Activated effector memory CD4-positive, alpha-beta T cell treated with anti-CD3 and anti-CD28 coated beads, Interleukin-2, amount 50 U/mL, for 16 hours (primary cell): ENCODE measurements at regions not wholly inside any gene's neighbourhood (a gene's known extent, or its start where the extent isn't known, plus 50 kb on each side); places are given as distances from the start of the nearest gene placed in this dataset.

ENCODE experiments used
- DNase-seq: peaks from one replicate; pipeline ENCODE4 v3.0.0-alpha.2; 2020

DNA sequence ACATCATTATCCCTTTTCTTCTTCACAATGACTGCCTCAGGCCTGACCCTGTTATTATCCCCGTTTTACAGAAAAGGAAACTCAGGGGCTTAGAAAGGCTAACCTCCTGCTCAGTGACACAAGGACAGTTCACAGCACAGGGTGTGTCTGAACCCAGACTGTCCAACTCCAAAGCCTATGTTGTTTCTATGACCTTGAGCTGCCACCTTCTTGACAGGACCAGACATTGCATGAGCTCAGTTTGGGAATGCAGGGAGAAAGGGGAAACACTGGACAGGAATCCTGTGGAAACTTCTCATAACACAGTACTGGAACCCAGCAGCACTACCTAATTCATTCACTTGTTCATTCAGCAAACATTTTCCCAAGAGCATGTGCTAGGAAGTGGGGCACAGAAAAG is 472.8 kb downstream of the CDK5RAP2 start:
- no peak for DNase-seq

DNA sequence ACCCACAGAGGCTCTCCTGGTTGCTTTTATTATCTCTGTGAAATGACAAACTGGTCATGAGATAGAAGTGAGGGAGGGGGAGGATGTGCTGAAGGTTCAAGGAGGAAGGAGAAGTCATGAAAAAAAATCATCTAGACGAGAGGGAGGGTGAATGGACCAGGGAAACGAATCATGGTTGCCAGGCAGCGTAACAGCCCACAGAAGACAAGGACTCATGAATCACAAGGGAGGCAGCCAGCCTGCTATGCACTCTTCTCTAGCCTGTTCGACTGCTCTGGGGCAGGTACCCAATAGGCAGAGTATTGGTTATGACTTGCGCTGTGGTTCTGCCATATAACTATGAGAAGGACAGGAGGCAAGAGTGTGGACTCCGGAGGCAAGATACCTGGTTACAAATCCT is 475.2 kb downstream of the CDK5RAP2 start:
- no peak for DNase-seq

DNA sequence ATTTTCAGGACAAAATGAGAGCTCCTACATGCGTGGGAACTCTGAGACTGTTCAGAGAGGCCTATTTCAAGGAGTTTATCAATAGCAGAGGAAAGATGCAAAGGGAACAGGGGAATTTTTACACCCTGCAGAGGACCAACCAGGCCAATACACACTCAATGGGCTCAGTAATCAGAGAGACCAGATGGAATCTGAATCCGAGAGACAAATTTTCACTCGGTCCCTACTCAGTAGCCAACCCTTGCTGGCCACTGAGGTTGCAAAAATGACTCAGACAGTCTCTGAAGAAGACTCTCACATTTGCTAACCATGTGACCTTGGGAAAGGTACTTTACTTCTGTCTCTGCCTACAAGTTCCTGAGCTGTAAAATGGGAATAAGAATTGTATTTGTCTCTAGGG is 479.4 kb downstream of the CDK5RAP2 start:
- no peak for DNase-seq

DNA sequence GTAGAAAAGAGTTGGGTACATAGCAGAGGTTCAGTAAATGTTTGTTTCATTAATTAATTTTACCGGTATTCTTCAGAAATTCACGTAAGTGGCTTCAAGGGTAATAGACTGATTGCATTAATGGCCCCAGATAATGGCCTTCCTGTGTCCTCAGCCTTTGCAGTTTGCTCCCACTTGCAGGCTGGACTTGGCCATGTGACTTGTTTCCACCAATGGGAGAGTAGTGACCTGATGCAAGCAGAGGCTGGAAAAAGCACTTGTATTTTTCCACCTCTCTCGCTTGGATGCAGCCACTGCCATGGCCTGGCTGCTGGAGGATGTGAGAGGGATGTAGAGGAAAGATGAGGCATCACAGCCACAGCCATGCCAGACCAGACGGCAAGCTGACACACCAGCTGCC is 480.9 kb downstream of the CDK5RAP2 start:
- DNase-seq = no peak

DNA sequence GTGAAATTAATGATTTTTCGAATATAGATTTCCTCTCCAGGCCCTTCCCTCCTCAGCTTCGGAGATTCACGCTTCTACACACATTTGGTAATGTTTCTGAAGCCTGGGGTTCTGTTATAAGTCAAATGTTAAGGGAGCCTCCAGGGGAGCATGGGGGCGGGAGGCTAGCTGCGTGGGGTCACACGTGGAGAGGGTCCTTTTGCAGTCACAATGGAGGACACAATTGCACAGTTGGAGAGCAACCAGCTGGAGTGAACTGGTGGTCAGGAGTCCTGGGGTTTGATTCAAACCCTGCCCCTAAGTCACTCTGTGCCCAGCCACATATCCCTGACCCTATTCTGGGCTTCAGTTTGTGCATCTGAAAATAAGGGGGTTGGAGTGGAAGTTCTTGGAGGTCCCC is 481.4 kb downstream of the CDK5RAP2 start:
- no peak for DNase-seq

DNA sequence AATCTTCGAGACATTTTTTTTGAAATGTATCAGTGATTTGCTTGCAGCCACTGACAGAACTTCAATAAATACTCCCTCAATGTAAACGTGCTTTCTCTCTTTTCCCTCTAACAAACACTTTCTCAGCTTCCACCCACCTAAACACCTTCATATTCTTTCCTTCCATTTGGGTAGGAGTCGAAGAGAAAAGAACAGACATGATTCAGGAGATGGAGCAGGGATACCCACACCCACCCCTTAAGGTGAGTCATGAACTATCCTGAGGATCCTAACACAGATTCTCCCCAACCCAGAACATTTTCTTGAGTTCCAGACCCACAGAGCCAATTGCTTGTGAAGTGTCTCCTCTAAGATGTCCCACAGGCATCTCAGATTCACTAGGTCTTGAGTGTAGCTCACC is 488.8 kb downstream of the CDK5RAP2 start:
- no peak for DNase-seq

DNA sequence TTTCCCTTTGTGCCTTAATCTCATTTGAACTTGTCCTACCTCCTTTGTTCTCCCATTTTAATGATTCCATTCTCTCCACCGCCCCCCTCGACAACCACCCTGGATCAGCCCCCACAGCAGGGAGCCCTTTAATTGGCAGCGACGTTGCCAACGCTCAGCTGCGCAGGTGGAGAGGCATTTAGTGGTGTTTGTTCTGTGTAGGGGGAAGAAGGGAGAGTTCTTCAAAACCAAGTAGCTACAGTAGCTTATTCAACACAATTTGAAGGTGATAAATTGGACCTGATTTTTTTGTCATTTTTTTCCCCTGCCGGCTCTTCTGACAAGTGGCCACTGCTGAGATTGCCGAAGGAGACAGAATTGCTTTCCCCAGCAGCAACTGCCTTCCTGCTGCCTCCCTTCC is 499.1 kb downstream of the CDK5RAP2 start:
- no peak for DNase-seq

DNA sequence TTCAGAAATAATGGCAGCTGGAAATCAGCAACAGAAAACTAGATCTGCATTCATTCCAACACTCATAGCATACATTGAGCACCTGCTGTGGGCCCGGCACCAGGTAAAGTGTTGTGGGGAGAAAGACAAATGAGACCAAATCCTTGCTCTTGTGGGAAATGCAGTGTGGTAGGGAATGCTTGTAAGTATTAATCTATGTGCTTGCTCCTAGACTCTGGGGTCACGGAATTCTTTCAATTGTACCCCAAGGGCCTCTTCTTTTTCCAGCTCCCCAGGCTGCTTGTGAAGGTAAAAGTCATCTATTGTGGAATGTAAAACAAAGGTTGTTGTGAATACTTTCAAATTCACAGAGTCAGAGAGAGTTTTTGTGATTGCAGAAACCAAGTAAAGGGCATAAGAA is 501.9 kb downstream of the CDK5RAP2 start:
- DNase-seq = no peak

DNA sequence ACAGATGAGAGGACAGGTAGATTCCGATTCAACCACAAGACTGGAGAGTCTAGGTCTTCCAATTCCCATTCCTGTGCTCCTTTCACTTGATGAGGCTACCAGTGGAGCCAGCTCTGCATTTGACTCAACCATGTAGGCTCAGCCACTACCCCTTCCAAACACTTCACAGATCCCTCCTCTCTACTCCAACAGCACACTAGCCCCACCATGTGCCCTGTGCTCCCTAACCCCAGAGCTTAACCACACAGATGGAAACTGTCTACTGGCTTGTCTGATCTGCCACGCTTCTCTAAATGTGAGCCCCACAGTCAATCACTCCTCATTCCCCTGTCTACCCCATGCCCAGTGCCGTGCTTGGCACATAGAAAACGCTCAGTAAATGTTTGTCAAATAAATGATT is 508.2 kb downstream of the CDK5RAP2 start:
- no peak for DNase-seq

DNA sequence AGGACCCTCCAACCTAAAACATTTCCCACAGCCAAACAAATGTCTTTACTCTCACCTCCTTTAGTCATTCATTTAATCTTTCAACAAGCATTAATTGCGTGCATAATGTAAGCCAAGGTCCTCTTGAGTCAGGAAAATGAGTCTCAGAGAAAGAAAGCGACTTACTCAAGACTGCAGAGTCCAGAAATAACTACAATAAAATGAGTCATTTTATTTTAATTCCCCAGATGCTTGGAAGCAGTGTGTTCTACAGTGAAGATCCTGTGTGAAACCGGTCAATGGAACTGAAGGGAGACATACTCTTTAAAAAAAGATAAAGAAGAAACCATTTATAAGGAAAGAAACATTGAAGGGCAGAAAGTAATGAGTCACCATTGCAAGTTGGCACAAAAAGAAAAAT is 513.7 kb downstream of the CDK5RAP2 start:
- no peak for DNase-seq

DNA sequence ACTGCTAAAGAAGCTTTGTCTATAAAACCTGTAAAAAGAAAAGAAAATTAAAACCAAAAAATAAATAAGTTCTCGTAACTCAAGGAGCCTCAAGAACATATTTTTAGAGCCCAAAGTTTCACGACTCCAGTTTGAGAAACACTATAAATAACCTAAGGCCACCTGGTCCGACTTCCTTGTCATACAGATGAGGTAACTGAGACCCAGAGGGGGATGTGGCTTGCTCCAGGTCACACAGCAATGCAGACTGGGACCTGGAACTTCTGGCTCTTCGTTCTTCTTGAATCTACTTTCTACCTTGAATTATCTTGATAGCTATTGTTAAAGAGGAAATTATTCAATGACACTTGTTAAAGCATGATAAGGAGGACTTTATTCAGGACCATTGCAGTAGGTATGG is 514.8 kb downstream of the CDK5RAP2 start:
- DNase-seq = no peak

DNA sequence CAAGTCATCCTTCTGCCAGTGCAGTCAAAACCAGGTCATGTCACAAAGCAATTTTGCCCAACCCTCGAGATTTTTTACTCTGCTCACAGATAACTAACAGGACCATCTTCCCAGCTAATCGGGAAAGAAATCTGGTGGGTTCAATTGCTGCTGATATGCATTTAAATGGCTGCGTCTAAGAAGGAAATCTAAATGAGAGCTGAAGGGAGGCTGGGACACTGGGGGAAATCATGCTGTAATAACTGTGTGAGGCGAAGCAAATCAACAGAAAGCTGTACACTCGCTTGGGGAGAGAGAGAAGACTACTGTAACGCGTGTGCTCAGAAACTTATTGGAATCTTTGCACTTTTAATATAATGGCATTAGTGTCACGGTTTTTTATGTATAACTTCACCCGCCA is 535.0 kb downstream of the CDK5RAP2 start:
- DNase-seq = no peak

DNA sequence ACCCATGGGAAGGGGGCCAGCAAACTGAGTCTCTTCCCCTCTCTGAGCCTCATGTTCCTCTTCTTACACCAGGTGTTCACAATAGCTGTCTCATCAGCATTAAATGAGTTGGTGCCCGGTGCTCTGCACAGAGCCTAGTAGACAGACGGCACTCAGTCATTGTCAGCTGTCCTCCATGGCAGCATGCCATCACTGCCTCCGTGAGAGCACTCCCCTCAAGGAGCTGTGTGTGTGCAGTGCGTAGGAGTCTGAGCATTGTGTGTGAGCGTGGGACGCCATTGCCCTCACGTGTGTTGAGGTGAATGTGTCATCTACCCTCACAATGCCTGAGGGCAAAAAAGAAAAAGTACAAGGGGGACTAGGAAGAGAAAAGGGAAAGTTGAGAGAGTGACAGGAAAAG is 536.5 kb downstream of the CDK5RAP2 start:
- DNase-seq = no peak

DNA sequence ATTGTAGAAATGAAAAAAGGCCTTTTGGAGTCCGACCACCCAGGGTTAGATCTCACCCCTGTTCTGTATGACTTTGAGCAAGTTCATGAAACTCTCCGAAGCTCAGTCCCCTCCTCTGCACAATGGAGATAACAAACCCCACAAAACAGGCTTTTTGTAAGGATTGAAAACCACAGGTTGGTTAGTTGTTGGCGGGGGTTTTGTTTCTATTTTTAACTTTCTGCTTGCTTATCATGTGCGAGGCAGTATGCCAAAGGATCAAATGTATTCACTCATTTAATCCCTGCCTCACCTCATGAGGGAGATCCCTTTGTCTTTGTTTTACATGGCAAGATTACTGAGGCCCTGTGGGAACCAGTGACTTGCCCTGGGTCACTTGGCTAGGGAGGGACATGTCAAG is 539.1 kb downstream of the CDK5RAP2 start:
- no peak for DNase-seq

DNA sequence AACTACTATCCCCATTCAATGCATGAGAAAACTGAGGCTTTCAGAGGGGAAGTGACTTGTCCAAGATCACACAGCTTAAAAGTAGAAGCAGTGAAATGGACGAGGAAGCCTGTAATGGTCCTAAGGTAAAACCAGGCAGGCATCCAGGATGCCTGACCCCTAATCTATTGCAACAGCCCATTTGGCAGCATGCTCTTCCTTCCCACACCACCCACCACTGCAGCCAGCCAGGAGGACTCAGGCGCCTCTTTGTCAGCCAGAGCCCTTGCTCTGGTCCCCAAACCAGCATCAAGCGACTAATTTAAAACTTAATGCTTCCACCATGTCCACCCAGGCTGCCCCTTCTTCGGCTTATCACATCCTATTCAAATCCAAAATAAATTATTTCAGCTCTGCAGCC is 541.6 kb downstream of the CDK5RAP2 start:
- DNase-seq = no peak

DNA sequence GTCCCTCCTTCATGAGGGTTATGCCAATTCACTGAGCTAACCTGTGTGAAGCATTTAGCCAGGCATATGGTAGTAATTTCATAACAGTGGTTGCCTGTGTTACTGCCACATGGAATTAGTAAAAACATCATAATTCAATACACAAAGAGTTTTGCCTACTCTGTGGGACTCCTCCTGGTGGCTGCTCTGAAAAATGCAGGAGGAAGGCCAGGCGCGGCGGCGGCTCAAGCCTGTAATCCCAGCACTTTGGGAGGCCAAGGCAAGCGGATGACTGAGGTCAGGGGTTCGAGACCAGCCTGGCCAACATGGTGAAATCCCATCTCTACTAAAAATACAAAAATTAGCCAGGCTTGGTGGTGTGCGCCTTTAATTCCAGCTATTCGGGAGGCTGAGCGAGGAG is 547.3 kb downstream of the CDK5RAP2 start:
- DNase-seq = no peak

DNA sequence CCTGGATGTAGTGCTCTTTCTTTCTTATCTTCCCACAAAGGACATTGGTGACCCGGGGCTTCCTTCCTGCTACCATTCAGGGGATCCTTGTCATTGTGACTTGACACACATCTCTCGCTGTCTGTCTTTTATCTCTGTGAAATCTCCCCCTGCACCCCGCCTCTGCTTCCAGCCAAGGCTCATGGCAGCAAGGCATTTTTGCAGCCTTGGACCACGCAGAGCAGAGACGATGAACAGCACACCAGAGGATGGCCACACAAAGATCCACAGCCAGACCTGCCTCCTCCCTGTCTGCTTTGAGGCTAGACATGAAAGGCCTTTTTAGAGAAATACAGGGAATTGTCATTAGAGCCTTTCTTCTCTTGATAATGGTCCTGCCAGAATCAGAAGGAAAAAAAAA is 549.1 kb downstream of the CDK5RAP2 start:
- no peak for DNase-seq

DNA sequence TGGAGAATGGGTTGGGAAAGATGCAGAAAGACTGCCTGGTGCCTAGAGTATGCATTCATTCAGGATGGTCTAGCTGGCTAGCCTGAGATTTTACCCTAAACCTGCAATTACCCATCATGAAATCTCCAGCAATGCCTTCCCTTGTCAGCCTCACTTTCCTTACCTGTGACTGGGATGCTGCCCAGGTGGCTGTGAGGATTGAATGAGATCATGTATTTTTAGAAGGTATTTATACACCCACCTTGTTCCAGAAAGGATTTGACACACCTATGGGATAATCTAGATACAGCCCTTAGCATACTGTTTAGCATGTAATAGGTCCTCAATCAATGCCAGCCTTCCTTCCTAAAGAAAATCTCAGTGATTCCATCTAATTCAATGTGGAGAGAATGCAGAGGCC is 561.4 kb downstream of the CDK5RAP2 start:
- no peak for DNase-seq

DNA sequence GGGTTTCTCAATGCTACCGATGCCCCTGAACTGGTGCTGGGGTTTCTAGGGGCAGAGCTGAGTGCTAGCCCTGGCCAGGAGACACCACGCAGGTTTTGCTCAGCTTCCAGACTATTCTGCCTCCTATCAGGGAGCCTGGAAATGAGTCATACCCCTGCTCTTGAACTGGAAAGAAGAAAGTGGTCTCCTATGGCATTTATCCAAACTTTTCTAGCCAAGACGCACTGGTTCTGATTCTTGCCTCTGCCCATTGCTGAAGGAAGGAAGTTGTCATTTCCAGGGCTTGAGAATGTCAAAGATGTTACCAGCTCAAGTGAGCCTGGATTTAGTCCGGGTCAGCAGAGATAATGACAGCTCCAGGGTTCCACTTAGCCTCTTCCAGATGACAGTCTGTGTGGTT is 561.9 kb downstream of the CDK5RAP2 start:
- no peak for DNase-seq

DNA sequence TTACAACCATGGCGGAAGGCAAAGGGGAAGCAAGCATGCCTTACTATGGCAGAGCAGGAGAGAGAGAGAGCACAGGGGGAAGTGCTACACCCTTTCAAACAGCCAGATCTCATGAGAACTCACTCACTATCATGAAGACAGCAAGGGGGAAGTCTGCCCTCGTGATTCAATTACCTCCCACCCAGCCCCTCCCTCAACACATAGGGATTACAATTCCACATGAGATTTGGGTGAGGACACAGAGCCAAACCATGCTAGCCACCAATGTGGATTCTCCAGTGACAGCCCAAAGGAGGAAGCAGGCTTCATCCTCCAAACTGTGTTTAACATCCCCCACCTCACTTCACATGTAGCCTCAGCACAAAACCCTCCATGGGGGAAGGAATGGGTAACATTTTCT is 563.7 kb downstream of the CDK5RAP2 start:
- DNase-seq = no peak

DNA sequence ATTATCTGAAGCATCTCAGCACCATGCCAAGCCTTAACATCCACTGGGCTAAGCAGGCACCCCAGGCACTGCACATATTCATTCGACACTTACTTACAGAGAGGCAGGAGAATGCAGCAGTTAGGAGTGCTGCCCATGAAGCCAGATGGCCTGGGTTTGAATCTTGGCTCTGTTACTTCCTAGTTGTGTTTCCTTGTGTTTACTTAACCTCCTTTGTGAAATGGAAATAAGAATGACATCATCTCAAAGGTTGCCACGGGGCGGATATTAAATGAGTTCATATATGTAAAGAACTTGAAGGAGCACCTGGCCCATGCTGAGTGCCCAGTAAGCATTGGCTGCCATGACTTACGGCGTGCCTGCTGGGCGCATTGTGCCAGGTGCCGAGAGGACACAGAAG is 565.2 kb downstream of the CDK5RAP2 start:
- DNase-seq = no peak

DNA sequence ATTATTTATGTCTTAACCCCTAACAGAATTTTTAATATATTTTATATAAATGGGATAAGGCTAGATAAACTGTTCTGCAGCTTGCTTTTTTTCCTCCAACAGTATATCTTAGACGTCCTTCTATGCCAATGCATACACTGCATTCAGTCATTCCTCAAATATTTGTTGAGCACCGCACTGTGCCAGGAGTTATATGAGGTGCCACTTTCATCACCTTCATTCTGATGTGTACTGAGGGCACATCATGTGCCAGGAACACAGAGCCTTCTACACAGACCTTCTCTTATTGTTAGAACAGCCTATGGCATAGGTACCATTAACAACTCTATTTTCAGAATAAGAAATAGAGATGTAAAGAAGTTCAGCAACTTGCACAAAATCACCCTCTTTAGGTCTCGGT is 570.1 kb downstream of the CDK5RAP2 start:
- no peak for DNase-seq

DNA sequence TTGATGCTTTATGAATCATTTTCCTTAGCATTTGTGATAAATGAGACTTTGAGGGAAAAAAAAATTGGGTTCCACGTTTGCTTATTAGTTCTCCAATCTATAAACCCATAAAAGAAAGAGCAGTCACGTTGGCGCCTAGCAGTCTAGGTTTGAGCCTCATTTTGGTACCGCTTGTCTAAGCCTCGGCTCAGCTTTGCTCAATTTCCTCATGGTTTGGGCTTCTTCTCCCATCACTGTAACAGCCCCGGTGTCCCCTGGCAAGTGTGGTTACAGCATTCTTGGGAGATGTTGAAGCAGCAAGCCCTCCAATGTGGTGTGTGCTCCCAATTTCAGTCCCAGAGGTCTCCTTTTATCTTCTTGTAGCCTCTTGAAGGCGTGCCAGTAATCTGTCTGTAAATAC is 578.4 kb downstream of the CDK5RAP2 start:
- no peak for DNase-seq

DNA sequence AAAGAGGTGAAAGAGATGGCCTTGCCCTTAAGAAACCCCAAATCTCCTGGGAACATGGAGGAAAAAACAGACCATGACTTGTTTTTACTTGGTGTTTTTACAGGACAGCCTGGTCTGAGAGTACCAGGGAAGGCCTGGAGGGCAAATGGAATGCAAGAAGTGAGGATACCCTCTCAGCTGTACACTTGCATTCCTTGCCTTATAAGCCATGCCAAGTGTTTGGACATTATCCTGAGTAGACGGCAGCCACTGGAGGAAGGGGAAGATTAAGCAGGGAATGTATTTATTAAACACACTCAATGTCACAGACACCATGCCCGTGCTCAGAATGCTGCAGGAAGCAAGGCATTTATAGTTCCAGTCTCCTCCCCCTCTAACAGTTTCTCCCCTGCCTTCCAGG is 581.4 kb downstream of the CDK5RAP2 start:
- DNase-seq = no peak

DNA sequence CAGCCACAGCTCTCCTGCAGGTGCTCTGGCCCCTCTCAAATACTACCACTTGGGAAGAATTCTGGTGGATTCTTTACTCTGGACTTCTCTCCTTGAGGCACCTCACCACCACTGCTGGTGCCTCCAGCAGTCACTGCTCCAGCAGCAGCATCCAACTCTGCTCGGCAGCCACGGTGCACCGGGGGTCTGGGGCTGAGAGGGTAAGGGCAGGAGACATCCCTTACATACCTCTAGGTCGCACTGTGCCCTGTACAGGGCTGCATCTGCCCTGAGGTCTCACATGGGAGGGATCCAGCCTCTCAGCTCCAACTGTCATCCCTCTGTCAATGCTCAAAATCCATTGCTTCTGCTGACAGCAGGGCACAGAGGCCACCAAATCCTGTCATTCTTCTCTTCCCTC is 588.2 kb downstream of the CDK5RAP2 start:
- no peak for DNase-seq

DNA sequence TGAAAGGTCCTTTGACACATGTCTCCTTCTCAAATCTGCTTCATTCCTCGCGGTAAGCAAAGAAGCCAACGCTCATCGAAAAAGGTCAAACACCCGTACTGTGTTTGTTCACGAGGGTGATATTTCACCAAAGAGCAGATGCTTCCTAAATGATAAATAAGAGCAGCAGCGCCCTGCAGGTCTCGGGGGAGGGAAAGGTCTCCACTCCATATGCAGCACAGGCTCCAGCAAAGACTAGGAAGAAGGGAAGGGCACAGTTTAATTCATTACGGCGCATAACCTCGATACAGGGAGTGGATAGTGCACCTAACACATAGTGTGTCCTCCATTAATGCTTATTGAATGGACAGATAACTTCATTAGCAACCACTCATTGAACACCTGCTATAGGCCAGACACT is 593.3 kb downstream of the CDK5RAP2 start:
- DNase-seq = no peak

DNA sequence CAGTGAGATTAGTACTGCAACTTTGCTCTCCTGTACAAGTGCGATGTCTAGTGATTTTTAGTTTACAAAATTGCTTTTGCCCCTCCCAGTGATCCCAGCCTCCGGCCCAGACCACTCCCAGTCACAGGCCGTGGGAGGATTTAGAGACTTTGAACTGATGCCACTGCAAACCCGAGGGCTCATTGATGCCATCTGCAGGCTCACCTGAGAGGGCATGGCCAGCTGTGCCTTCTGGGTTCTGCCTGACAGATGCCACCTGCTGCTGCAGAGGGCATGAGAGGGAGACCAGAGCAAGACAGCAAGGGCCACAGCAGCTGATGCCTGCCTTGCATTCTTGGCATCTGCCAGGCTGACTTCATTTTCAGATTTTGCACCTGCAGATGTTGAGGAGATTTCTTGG is 593.8 kb downstream of the CDK5RAP2 start:
- no peak for DNase-seq
